ENCODE measurements at regions not wholly inside any gene's neighbourhood (a gene's known extent, or its start where the extent isn't known, plus 50 kb on each side); places are given as distances from the start of the nearest gene placed in this dataset.

DNA sequence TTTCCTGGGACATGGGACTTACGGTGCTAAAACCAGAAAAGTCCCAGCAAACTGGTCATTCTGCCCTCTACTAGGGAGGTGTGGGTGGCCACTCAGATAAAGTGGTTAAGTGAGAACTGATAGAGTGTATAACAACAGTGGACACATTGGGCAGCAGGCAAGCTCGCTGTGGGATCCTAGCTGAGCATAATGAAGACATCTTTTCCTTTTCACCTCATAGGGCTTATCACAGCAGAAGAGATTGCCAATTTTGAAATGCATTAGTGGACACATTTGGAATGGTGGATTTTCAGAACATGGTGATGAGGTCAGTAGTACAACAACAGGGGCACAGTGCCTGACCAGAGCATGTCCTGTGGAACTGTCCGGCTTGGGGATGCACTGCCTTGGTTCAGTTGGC lies 477.1 kb upstream of the KIF2A start:
- TF ChIP-seq, protein P1, sequence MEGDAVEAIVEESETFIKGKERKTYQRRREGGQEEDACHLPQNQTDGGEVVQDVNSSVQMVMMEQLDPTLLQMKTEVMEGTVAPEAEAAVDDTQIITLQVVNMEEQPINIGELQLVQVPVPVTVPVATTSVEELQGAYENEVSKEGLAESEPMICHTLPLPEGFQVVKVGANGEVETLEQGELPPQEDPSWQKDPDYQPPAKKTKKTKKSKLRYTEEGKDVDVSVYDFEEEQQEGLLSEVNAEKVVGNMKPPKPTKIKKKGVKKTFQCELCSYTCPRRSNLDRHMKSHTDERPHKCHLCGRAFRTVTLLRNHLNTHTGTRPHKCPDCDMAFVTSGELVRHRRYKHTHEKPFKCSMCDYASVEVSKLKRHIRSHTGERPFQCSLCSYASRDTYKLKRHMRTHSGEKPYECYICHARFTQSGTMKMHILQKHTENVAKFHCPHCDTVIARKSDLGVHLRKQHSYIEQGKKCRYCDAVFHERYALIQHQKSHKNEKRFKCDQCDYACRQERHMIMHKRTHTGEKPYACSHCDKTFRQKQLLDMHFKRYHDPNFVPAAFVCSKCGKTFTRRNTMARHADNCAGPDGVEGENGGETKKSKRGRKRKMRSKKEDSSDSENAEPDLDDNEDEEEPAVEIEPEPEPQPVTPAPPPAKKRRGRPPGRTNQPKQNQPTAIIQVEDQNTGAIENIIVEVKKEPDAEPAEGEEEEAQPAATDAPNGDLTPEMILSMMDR (IDR thresholded peaks at IDR 0.05; ENCODE audit: low read length): no peak
- no peak for TF ChIP-seq EZH2 (optimal IDR thresholded peaks at IDR 0.05; ENCODE audit: low read depth, low read length)
